ENCODE measurements at regions not wholly inside any gene's neighbourhood (a gene's known extent, or its start where the extent isn't known, plus 50 kb on each side); places are given as distances from the start of the nearest gene placed in this dataset.

GRCh38 chr3:165983284-165983683 lies 146.1 kb upstream of the BCHE start:
- TF ChIP-seq CTCF (conservative IDR thresholded peaks at IDR 0.05; ENCODE audit: low read depth, low read length) (no peak), EZH2 (IDR thresholded peaks at IDR 0.05; ENCODE audit: borderline replicate concordance, low read depth, low read length, poor library complexity, severe bottlenecking) (no peak)

All from A673 (cell line).